Left renal pelvis (tissue), 4 donors: ENCODE measurements at regions not wholly inside any gene's neighbourhood (a gene's known extent, or its start where the extent isn't known, plus 50 kb on each side); places are given as distances from the start of the nearest gene placed in this dataset.

Source experiments
- DNase-seq, 4 donors: peaks; one replicate each; pipeline ENCODE4 v3.0.0-alpha.2; 2013; ENCODE audit warnings: low read depth in 4 of 4, low spot score in 3 of 4

DNA sequence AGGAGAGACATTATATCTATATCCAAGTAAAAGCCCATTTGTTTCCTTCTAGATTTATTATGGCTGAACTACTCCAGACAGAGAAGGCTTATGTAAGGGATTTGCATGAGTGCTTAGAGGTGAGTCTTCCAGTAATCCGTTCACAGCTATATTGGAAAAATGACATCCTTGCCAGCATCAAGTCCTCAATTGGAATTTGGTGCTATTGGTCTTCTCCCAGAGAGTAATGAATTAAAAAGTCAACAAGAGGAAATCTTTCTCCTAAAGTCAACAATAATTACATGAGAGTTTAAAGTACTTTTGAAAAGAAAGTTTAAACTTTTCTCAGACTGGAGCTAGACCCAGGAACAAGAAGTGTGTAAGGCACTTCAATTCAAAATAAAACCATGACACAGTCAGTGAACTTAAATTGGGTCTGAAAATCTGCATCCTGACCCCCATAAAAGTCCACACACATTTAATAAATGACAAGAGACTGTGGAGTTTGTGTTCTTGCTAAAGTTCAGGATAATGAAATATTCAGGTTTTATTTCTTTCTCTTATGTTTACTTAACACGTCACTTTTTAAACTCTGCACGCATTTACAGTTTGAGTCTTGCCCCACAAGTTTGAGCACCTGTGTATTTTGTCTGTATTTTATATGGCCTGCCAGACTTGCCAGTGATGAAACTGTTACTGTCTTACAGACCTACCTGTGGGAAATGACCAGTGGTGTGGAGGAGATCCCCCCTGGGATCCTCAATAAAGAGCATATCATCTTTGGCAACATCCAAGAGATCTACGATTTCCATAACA lies 268.2 kb upstream of the UMPS start:
- DNase-seq, result no peak

DNA sequence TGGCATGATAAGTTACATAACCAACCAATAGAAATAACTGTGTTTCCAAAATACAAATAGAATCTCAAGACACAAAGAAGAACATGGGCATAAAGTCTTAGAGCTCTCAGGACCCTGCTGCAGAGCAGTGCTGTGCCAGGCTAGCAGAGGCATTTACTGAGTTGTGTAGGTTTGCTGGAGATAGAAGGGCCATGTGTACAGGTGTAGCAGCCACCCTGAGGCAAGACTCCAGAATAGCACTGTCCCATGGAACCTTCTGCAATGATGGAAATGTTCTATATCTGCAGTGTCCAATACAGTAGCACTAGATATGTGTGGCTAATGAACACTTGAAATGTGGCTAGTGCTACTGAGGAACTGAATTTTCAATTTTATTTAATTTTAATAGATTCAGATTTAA lies 267.0 kb upstream of the UMPS start:
- DNase-seq, result no peak

- peak; percentile 26 to 48 (median 31) for DNase-seq
Measured at GRCh38 chr3:124467980-124468902, 262.0 kb upstream of the UMPS start.

GRCh38 chr3:124469555-124469954 lies 260.7 kb upstream of the UMPS start:
- no peak for DNase-seq

DNA sequence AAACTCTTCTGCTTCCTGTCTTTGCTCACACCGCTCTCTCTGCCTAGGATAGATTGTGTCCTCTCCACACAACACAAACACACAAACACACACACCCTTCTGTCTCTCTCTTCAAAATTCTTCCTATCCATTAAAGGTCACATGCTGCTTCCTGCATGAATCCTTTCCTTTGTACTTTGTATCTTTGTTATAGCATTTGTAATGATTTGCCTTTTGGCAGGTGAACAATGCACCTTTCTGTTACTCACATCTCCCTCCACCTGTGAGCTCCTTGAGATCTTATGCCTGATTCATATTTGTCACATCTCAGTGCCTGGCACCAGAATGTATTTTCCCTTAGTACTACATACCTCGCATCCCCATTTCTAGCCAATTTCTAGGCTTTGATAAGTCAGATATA lies 251.4 kb upstream of the UMPS start:
- no peak for DNase-seq

DNA sequence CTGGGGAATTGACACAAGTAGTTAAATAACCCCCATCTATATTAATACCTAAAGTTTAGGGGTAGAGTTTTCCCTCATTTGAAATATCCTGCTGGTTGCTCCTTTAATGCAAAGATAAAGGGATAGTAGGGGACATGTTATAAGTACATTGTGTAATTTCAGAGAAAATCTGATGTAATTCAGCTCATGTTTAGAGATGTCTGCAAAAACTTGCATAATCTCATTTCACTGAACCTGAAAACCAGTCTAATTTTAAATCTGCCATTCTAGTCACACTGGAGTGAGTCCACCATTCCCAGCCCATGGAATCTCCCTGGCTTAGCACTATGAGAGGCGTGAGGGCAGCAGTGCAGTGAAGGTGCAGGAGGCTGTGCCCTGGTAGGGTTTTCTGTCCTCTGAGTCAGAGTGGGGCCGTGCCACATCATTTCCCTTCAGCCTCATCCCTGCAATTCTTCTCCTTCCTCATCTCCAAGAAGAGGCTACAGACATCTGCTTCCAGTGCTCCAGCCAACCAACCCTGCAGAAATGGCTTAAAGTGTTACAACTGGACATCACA lies 246.3 kb upstream of the UMPS start:
- no peak for DNase-seq

DNA sequence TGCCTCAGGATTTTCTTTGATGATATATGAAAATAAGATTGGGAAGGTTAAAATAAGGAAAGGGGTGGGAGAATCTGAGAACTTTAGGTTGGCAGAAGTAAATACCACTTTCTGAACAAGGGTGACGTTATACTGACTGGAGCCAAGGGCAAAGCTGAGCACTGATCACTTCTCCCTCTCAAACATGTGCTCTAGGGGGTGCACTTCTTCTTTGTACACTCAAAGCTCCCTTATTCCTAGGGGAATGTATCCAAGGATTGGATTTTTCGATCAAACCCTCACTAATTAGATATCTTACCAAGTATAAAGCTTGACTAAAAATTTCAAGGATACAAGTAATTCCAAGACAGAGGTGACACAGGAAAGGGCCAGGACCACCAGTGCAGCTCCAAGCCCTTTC lies 243.9 kb upstream of the UMPS start:
- no peak for DNase-seq

DNA sequence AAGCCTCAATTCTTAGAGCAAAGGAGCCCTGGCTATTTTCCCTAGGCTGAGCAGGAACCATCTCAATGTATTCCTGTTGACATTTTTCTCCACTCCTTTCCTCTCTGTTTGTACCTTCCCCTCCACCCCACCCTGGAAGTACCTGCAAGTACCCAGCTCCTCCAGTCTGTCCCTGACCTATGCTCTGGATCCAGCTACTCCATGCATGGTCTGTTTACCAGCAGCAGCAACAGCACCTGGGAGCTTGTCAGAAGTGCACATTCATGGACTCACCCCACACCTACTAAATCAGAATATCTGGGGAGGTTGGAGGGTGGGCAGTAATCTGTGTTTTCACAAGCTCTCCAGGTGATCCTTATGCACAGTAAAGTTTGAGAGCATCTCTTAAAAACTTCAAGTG lies 240.7 kb upstream of the UMPS start:
- no peak for DNase-seq

- no peak for DNase-seq
Measured at GRCh38 chr3:124491098-124491497, 239.2 kb upstream of the UMPS start.

- no peak for DNase-seq
Measured at GRCh38 chr3:124491875-124492274, 238.4 kb upstream of the UMPS start.

- no peak for DNase-seq
Measured at GRCh38 chr3:124492824-124493223, 237.4 kb upstream of the UMPS start.

- DNase-seq, result no peak
Measured at GRCh38 chr3:124496061-124496460, 234.2 kb upstream of the UMPS start.

- DNase-seq, result no peak
Measured at GRCh38 chr3:124497487-124497886, 232.8 kb upstream of the UMPS start.

GRCh38 chr3:124498891-124499290 lies 231.4 kb upstream of the UMPS start:
- DNase-seq, result no peak

- DNase-seq, result no peak
Measured at GRCh38 chr3:124504332-124505059, 225.8 kb upstream of the UMPS start.

DNA sequence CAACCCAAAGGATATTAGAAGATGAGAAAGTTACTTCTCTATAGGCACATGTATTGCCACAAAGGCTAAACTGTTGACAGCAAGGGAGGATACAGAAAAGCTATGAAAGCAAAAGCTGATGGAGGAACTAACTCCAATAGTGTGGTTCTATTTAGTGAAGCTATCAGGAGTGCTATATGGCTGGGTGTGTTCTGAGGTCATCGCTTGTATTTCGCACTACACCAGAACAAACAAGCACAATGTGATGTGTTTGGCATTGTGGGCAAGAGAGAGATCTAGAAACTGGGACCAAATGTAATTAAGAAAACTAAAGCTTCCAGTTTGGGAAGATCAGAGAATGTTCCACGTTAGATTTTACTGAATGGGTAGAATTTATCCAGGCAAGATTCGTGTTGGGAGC lies 220.4 kb upstream of the UMPS start:
- no peak for DNase-seq

DNA sequence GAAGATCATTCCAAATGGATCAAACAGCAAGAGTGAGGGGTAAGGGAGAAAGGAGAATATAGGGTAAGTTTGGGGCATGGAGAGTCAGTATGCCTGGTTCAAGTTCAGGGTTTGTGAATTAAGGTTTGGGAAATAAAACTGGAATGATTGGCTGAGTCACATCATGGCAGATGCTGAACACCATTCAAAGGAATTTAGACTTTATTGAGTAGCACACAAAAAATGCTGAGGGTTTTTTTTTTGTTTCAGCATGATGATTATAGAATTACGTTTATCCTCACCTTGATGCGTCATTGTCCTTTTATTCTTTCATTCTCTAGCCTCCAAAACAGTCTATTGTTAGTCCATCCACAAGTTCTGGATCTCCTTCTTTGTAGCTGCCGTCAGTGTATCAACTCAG lies 220.0 kb upstream of the UMPS start:
- no peak for DNase-seq

- no peak for DNase-seq
Measured at GRCh38 chr3:124512881-124513609, 217.2 kb upstream of the UMPS start.

DNA sequence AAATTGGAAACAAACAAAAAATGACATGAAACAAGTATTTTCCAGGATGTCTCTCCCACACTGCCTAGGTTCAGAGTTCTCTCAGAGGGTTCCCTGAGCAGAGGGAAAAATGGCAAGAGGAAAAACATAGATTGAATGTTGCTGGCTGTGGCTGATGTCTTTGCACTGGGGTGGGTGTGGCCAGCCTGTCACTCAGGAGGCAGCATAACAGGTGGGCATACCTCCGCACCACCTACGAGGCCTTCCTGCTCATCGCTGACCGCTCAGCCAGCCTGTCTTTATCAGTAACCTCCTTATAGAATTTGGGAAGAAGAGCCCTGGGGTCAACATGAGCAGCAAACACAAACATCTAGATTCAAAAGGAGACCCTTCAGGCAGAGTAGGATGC lies 216.6 kb upstream of the UMPS start:
- DNase-seq, result no peak

DNA sequence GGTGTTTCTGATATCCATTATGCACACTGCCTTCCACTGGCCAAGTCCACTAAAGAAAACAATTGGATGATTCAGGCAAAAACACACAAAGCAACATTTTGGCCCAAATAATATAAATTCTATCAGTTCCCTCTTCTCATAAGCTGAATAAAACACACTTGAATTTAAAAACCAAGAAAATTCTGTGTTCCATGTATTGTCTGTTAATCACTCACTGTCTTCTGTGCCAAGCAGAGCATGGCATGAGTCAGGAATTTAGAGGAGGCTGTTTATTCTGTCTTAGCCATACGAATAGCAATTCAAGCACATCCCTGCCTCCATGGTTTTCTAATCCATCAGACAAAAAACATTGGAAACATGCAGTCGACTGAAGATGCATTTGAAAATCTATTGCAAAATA lies 215.6 kb upstream of the UMPS start:
- DNase-seq, result no peak
